GM19438 (cell line): ENCODE measurements at regions not wholly inside any gene's neighbourhood (a gene's known extent, or its start where the extent isn't known, plus 50 kb on each side); places are given as distances from the start of the nearest gene placed in this dataset.
"Not testable (repeated sequence)": the region's sequence is repeated elsewhere in the genome, so short reads cannot be mapped to it uniquely, and the experiment has no call there.

Experiments used
- ATAC-seq: cut with Tn5 transposase; IDR thresholded peaks from one replicate; pipeline ENCODE4 v1.9.1; 2021; ENCODE audit warnings: low read depth; ENCODE audit not compliant: unreplicated experiment

- ATAC-seq = no peak
Measured at GRCh38 chr5:127133071-127133470, 59.8 kb upstream of the C5orf63 start.

- ATAC-seq = no peak
Measured at GRCh38 chr5:127136908-127137307, 63.6 kb upstream of the C5orf63 start.

GRCh38 chr5:127143722-127144121 is 70.4 kb upstream of the C5orf63 start:
- ATAC-seq = no peak

GRCh38 chr5:127153031-127153430 is 79.7 kb upstream of the C5orf63 start:
- ATAC-seq = no peak

- ATAC-seq = no peak
Measured at GRCh38 chr5:127153521-127153920, 80.2 kb upstream of the C5orf63 start.

- ATAC-seq = no peak
Measured at GRCh38 chr5:127163750-127164149, 90.4 kb upstream of the C5orf63 start.

GRCh38 chr5:127170918-127171600 is 97.8 kb upstream of the C5orf63 start:
- no peak for ATAC-seq

GRCh38 chr5:127176769-127177168 is 103.5 kb upstream of the C5orf63 start:
- ATAC-seq = no peak

- ATAC-seq = not testable (repeated sequence)
Measured at GRCh38 chr5:127182631-127183030, 108.0 kb upstream of the MEGF10 start.

GRCh38 chr5:127183332-127183731 is 107.3 kb upstream of the MEGF10 start:
- ATAC-seq = no peak

GRCh38 chr5:127184851-127185250 is 105.7 kb upstream of the MEGF10 start:
- no peak for ATAC-seq

GRCh38 chr5:127186657-127187056 is 103.9 kb upstream of the MEGF10 start:
- no peak for ATAC-seq

GRCh38 chr5:127187706-127188105 is 102.9 kb upstream of the MEGF10 start:
- no peak for ATAC-seq

GRCh38 chr5:127192150-127192549 is 98.4 kb upstream of the MEGF10 start:
- no peak for ATAC-seq

GRCh38 chr5:127192836-127193338 is 97.7 kb upstream of the MEGF10 start:
- ATAC-seq = no peak

- no peak for ATAC-seq
Measured at GRCh38 chr5:127196042-127196441, 94.6 kb upstream of the MEGF10 start.

GRCh38 chr5:127197402-127198167 is 93.0 kb upstream of the MEGF10 start:
- ATAC-seq = not testable (repeated sequence)

- ATAC-seq = not testable (repeated sequence)
Measured at GRCh38 chr5:127202738-127203137, 87.9 kb upstream of the MEGF10 start.

- no peak for ATAC-seq
Measured at GRCh38 chr5:127203818-127204217, 86.8 kb upstream of the MEGF10 start.

- ATAC-seq = no peak
Measured at GRCh38 chr5:127205147-127205546, 85.4 kb upstream of the MEGF10 start.

GRCh38 chr5:127206320-127207113 is 84.1 kb upstream of the MEGF10 start:
- no peak for ATAC-seq
